ENCODE measurements at regions not wholly inside any gene's neighbourhood (a gene's known extent, or its start where the extent isn't known, plus 50 kb on each side); places are given as distances from the start of the nearest gene placed in this dataset.

DNA sequence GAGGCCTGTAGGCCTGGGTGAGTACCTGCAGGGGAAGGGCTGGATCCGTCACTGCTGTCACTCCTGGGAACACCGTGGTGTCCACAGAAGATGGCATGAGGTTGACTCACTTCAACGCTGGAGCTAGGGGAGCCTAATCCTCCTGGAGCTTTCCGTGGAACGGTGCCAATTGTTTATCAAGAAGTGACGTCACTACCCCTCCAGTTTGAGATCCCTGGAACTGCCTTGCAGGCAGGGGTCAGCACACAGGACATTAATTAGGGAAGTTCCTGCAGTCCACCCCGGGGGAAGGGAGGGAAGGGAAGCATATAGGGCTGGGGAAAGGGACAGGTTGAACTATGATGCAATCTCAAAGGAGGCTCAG is 408.6 kb downstream of the GALR1 start:
- Mint-ChIP-seq H3K4me1 (ENCODE audit: low read depth) (no peaks in the 10 kb centered on the region), H3K27ac (no peak overlapping the region), H3K36me3 (ENCODE audit: insufficient read depth) (no peaks in the 10 kb centered on the region), H3K4me3 (ENCODE audit: low read depth) (no peak overlapping the region), H3K9me3 (ENCODE audit: low read depth) (peaks cover 5% of the 10 kb centered on the region), H3K27me3 (peaks cover 18% of the 10 kb centered on the region)
- no peak for DNase-seq (ENCODE audit: low spot score, unreplicated experiment)
- TF ChIP-seq, protein P1, sequence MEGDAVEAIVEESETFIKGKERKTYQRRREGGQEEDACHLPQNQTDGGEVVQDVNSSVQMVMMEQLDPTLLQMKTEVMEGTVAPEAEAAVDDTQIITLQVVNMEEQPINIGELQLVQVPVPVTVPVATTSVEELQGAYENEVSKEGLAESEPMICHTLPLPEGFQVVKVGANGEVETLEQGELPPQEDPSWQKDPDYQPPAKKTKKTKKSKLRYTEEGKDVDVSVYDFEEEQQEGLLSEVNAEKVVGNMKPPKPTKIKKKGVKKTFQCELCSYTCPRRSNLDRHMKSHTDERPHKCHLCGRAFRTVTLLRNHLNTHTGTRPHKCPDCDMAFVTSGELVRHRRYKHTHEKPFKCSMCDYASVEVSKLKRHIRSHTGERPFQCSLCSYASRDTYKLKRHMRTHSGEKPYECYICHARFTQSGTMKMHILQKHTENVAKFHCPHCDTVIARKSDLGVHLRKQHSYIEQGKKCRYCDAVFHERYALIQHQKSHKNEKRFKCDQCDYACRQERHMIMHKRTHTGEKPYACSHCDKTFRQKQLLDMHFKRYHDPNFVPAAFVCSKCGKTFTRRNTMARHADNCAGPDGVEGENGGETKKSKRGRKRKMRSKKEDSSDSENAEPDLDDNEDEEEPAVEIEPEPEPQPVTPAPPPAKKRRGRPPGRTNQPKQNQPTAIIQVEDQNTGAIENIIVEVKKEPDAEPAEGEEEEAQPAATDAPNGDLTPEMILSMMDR (IDR thresholded peaks at IDR 0.05; ENCODE audit: unreplicated experiment): no peak

DNA sequence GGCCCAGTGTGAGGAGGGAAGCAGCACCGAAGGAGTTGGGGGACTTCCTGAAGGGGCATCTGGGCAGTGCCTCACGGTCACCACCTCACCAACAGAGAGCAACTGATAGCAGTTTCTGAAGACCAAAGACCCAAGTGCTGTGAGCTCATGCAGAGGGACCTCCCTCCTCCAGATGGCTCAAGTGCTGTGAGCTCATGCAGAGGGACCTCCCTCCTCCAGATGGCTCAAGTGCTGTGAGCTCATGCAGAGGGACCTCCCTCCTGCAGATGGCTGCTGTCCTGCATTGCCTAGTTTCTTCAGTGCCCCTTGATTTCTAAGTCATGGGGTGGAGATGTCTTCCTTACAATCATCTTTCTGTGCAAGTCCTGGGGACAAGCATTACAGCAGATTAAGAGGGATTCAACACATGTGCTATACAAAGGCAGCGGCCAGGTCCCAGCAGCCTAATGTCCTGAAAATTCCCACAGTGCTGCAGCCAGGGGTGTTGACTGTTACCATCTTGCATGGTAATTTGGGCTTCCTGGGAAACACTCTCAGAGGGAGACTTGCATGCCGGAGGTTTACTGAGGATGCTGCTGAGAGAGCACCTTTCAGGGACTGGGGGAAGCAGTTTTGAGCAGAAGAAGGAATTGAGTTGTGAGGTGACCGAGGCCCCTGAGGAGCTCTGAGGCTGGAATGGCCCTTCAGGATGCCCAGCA is 409.3 kb downstream of the GALR1 start:
- TF ChIP-seq, protein P1 (IDR thresholded peaks at IDR 0.05; ENCODE audit: unreplicated experiment): no peak
- Mint-ChIP-seq H3K36me3 (ENCODE audit: insufficient read depth) (no peaks in the 10 kb centered on the region), H3K27me3 (peaks cover 15% of the 10 kb centered on the region), H3K27ac (no peak overlapping the region), H3K4me3 (ENCODE audit: low read depth) (no peak overlapping the region), H3K9me3 (ENCODE audit: low read depth) (peaks cover 7% of the 10 kb centered on the region), H3K4me1 (ENCODE audit: low read depth) (no peaks in the 10 kb centered on the region)
- no peak for DNase-seq (ENCODE audit: low spot score, unreplicated experiment)

DNA sequence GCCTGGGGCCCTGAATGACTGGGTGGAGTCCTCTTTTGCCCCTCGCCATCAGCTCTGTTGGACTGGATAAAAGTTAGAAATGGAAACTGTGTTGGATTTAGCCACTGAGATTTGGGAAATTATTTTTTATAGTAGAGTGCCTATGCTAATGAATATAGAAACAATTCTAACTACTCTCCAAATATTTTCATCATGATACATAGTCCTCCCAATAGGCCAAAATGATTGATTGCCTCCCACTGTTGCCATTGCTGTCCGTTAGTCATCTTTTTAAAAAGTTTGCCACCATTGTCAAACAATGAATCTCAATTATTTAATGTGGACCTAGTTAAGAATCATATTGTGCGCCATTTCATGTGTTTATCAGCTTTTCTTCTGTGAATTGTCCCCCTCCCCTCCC is 417.0 kb downstream of the GALR1 start:
- DNase-seq (ENCODE audit: low spot score, unreplicated experiment): no peak
- Mint-ChIP-seq H3K27ac (no peak overlapping the region), H3K9me3 (ENCODE audit: low read depth) (peaks cover 7% of the 10 kb centered on the region), H3K4me3 (ENCODE audit: low read depth) (no peak overlapping the region), H3K36me3 (ENCODE audit: insufficient read depth) (no peaks in the 10 kb centered on the region), H3K4me1 (ENCODE audit: low read depth) (peaks cover 1% of the 10 kb centered on the region), H3K27me3 (peaks cover 24% of the 10 kb centered on the region)
- TF ChIP-seq, protein P1 (IDR thresholded peaks at IDR 0.05; ENCODE audit: unreplicated experiment): no peak

DNA sequence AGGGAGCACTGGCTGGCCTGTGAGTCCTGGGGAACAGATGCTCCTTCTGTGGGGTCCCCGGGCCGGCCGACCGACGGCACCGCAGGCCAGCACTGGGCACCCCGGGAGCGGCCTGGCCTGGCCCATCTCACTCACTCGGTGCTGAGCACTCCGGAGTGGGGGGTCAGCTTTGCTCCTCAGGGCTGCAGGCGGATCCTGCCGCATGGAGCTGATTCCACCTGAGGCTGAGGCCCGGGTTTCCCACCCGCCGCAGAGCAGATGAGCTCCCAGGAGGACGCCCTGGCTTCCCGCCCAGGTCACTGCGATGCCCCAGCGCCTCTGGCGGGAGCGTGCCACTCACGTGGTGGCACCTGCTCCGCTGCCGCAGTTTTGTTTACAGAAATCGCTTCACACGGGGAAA is 418.6 kb downstream of the GALR1 start:
- Mint-ChIP-seq H3K27ac (no peak overlapping the region), H3K9me3 (ENCODE audit: low read depth) (peaks cover 3% of the 10 kb centered on the region), H3K27me3 (peaks cover 35% of the 10 kb centered on the region), H3K36me3 (ENCODE audit: insufficient read depth) (no peaks in the 10 kb centered on the region), H3K4me1 (ENCODE audit: low read depth) (peaks cover 1% of the 10 kb centered on the region), H3K4me3 (ENCODE audit: low read depth) (no peak overlapping the region)
- no peak for DNase-seq (ENCODE audit: low spot score, unreplicated experiment)
- TF ChIP-seq, protein P1 (IDR thresholded peaks at IDR 0.05; ENCODE audit: unreplicated experiment): no peak

DNA sequence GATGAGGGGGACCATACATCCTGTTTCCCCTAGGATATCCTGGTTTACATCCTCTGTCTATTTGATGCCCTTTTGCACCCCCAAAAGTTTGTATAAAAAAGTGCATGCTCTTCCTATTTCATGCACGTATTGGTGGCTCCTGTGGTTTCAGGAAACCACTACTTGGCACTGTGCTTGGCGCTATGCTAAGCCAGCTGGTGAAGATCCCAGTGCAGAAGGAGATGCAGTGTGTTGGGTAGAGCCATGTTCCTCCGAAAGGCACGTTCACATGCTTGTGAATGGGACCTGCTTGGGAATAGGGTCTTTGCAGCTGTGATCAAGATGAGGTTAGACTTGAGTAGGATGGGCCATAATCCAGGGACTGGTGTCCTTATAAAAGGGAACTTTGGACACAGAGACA is 419.7 kb downstream of the GALR1 start:
- TF ChIP-seq, protein P1 (IDR thresholded peaks at IDR 0.05; ENCODE audit: unreplicated experiment): no peak
- Mint-ChIP-seq H3K4me3 (ENCODE audit: low read depth) (no peak overlapping the region), H3K36me3 (ENCODE audit: insufficient read depth) (no peaks in the 10 kb centered on the region), H3K9me3 (ENCODE audit: low read depth) (no peaks in the 10 kb centered on the region), H3K27ac (no peak overlapping the region), H3K4me1 (ENCODE audit: low read depth) (peaks cover 1% of the 10 kb centered on the region), H3K27me3 (peaks cover 39% of the 10 kb centered on the region)
- no peak for DNase-seq (ENCODE audit: low spot score, unreplicated experiment)
